ENCODE measurements at regions not wholly inside any gene's neighbourhood (a gene's known extent, or its start where the extent isn't known, plus 50 kb on each side); places are given as distances from the start of the nearest gene placed in this dataset.

DNA sequence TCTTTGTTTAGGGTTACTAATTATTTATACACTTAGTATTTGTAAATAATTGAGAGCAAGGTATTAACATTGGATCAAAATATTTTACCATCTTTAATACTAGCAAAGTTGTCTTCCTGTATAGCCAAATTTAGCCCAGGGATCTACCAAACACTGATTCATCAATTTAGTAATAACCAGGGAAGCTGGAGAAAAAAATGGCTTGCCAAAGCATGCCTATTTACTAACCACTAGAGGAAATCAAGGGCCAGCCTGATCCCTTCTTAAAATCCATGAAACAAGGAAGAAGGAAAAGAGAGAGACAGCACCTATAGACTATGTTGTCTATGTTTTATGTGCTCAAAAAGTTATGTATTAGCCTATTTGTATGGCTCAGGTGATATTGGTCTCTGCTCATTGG is 450.3 kb upstream of the GJE1 start:
- no peak for DNase-seq (ENCODE audit: low read depth in 1 of 2, low spot score in 1 of 2)

DNA sequence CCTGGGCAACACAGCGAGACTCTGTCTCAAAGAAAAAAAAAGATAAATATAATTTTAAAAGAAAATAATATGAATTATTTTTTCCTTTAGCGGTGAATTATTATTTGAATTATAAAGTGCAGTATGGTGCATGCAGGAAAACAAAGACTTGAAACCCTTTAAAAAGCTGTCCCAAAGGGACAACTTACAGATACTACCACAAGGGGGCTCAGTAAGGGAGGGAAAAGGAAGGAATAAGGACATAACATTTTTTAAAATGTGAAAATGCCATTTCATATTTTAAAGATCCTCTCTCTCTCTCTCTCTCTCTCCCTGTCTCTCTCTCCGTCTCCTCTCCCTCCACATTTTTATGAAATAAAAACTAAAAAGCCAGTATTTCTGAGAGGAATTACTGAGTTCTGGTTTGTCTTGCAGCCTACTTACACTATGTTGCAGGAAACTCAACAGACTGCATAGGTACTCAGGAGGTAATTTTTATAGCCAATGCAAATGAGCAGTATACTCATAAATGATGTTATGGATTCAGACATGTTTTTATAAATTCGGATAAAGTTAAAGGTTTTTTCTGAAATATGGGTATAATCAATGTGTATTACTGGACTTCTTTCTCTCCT is 455.0 kb upstream of the GJE1 start:
- no peak for DNase-seq (ENCODE audit: low read depth in 1 of 2, low spot score in 1 of 2)

DNA sequence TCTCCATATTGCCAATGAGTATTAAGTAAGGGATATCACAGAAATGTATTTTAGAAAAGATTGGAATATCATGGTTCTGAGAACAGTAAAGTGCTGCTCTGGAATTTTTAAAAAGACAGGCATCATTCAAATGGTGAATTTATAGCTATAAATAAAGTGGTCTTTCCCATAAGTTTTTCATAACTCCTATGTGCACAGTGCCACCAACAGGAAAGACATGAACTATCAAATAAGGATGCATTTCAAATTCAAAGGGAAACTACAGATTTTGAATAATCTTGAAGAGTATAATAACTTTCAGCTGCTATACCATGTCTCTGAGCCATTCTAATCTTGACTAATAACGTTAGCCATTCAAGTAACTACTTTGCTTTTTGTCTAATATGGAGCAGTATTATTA is 456.8 kb upstream of the GJE1 start:
- no peak for DNase-seq (ENCODE audit: low read depth in 1 of 2, low spot score in 1 of 2)

DNA sequence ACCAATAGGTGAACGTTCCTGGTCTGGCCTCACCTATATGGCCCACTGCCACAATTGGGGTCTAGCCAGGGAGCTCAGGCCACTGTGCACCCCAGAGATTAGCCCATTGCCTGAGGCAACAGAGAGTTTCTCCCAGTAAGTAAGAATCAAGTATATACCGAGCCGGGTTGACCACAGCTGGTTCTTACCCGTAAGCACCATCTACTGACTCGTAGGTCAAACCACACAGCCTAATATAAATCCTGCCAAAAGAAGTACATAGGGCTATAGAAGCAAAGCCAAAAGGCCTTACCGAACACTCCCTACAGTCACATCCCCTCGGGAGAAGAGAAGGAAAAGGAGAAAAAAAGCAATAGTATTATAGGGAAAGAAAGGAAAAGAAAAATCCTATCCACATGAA is 463.6 kb upstream of the GJE1 start:
- no peak for DNase-seq (ENCODE audit: low read depth in 1 of 2, low spot score in 1 of 2)

DNA sequence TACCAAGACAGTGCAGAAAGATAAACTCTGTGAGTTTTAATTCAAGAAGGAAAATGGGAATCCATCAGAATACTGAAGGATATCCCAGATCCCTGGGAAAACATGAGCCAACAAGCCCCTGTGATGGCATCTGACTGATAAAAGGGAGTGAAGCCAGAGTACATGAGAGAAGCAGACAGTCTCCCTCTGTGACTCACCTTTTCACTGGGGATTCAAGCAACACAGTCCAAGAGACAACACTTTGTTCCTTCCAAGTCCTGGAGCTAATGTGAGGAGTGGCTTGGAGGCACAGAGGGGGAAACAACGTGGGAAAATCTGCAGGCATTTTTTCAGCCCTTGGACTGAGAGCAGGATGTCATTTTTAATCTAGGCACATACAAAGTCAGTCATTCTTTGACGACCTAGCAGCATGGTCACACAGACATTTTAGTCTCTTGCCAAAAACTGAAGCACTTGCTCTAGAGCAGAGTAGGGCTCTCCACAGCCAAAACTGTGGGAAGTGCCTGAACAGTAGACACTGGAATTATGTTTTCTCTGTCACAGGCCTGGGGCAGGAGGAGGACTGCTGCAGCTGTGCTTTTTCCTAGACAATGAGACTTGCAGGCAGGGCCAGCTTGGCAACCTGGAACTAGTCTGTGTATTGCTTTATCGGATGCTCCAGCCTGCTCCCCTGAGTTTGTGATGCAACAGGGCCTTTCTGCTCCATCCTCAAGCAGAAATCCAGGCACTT is 465.0 kb upstream of the GJE1 start:
- no peak for DNase-seq (ENCODE audit: low read depth in 1 of 2, low spot score in 1 of 2)

DNA sequence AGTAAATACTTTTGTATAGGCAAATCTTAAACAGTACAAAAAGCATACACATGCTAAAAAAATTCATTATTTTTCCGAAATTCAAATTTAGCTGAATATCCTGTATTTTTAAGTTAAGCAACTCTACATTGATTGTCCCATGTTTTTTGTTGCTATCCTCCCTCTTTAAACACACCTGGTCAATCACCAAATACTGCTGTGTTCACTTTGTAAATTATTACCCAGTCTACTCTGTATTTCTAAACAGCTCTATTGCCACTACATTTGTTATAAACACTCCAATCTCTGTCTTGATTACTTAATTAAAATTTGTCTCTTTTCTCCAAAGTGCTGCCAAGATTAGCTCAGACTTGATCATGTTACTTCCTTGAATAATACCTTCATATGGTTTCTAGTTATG is 466.5 kb upstream of the GJE1 start:
- no peak for DNase-seq (ENCODE audit: low read depth in 1 of 2, low spot score in 1 of 2)

DNA sequence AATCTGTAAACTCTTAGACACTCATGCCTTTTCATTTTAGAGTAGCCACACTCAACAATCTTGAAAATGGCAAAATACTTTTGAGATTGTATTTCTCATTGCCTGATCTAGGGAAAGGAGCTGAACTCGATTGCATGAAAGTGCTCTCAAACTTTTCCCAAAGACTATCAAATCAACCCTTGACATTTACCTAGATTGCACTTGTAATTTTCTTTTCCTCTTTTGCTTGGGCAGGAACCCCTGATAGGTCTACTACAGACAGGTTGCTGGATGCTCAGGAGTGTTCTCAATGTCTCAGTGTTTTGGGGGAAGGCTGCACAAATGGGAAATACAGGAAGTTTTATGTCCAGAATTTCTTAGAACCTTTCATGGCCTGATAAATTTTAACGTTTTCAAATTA is 468.0 kb upstream of the GJE1 start:
- DNase-seq (ENCODE audit: low read depth in 1 of 2, low spot score in 1 of 2): no peak

DNA sequence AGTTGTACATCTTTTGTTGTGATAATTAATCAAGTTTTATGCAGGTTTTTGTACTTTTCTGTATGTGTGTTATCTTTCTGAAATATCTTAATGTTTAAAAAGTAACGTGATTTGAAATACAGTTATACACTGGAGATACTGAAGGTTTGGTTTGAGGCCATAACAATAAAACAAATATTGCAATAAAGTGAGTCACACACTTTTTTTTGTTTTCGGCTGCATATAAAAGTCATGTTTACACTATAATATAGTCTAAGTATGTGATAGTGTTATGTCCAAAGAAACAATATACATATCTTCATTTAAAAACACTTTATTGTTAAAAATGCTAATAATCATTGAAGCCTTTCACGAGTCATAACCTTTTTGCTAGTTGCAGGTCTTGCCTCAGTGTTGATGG is 473.1 kb upstream of the GJE1 start:
- DNase-seq (ENCODE audit: low read depth in 1 of 2, low spot score in 1 of 2): no peak

DNA sequence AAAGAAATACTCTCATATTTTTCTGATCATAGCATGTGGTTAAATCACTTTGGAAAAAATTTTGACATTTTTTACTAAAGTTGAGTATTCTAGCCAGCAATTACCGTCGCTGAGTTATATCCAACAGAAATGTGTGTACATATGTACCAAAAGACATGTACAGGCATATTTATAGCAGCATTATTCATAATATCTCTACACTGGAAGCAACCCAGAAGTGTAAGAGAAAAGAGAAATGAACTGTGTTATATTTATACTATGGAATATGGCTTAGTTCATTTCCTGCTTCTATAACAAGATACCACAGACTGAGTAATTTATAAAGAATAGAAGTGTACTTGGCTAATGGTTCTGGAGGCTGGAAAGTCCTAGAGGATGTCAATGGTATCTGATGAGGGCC is 474.0 kb upstream of the GJE1 start:
- no peak for DNase-seq (ENCODE audit: low read depth in 1 of 2, low spot score in 1 of 2)

DNA sequence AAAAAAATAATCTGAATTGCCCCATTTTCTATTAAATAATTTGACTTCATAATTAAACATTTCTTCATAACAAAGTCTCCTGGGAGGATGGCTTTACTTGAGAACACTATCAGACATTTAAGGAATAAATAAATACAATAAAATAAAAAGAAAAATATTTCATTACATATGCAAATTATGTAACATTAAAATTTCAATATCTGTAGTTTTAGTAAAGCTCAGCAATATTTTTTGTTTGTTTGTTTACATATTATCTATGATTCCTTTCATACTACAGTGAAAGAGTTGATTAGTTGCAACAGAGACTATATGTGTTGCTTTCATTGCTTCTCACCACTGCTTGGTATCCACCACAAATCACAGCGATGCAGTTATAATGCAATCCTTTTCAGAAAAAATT is 474.9 kb upstream of the GJE1 start:
- DNase-seq (ENCODE audit: low read depth in 1 of 2, low spot score in 1 of 2): no peak

DNA sequence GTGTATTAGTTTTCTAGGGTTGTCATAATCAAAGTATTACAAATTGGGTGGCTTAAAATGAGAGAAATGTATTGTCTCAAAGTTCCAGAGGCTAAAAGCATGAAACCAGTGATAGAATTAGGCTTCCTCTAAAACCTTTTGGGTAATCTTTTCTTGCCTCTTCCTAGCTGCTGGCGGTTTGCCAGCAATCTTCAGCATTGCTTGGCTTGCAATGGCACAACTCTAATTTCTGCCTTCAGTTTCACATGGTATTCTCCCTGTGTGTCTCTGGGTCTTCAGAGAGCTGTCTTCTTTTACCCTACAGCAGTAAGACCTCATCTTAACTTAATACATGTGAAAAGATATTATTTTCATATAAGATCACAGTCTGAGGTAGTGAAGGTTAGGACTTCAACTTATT is 479.1 kb upstream of the GJE1 start:
- DNase-seq (ENCODE audit: low read depth in 1 of 2, low spot score in 1 of 2): no peak

DNA sequence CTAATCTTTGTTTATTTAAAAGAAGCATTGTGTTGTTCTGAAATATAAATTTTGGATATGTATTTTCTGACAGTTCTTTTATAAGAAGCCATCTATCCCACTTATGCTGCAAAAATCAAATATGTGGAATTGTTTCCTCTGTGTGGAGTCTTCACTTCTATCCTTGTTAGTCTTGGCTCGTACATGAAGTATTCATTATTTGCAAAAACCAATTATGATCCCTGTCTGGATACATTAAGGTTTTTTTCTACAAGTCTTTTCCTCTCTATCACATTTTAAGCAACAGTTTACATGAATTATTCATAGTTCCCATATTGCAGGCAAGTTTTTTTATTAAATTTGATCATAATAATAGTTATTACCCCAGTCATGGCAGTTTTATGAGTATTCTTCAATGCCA is 490.8 kb upstream of the GJE1 start:
- no peak for DNase-seq (ENCODE audit: low read depth in 1 of 2, low spot score in 1 of 2)

DNA sequence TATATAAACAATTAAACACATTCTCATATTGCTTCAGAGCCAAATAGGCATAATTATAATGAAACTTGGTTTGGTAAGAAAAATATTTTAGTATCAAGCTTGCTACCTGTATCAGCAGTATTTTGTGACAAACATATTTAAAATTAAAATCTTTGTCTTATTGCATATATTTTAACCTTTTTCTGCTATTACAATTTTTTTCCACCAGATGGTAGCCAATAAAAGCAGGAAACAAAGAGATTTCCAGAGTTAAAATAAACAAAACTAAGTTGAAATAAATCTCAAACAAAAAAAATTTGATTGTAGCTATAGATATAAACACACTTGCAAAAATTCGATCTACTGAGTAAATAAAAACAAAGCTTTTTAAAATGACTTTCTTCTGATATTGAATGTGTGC is 491.3 kb upstream of the GJE1 start:
- no peak for DNase-seq (ENCODE audit: low read depth in 1 of 2, low spot score in 1 of 2)

DNA sequence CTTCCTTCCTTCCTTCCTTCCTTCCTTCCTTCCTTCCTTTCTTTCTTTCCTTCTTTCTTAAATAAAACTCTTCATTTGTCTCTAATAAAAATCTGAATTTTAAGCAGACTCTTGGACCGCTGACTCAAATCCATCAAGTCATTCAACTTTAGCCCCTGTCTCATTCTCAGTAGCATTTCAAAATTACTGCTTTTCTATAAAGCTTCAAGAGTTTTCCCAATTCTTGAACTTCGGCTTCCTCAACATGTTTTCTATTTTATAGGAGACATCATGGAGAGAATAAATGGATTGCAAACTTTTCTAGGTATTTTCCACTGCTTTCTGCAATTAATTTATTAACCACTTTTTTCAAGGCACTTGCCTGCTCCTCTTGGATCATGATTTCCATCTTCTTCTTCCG is 497.1 kb upstream of the GJE1 start:
- no peak for DNase-seq (ENCODE audit: low read depth in 1 of 2, low spot score in 1 of 2)

DNA sequence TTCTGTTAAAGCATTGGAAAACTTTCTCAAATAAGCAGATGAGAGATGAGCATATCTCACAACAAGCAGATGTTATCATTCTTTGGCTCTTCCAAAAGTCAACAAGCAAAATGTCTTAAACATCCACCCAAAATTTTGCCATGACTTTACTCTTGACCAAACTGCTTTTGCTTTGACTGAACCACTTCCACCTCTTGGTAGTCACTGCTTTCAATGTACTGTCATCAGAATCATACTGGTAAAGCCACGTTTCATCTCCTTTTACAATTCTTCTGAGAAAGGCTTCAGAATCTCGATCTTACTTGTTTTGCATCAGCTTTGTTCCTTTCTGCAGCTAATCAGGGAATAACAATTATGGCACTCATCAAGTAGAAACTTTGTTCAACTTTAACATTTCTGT is 498.5 kb upstream of the GJE1 start:
- DNase-seq (ENCODE audit: low read depth in 1 of 2, low spot score in 1 of 2): no peak

DNA sequence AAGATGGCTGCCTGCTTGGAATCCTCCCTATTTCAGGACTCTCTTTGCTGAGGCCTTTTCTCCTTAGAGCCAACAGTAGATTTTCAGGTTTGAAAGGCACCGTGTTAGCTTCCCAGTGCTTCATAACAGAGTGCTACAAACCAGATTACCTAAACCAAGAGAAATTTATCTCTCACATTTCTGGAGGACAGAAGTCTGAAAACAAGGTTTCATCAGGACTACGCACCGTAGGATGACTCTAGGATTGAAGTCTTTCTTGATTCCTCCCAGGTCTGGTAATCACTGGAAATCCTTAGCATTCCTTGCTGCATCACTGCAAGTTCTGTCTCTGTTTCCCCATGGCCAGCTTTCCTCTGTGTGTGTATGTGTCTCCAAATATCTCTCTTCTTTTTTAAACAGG is 508.4 kb upstream of the GJE1 start:
- no peak for DNase-seq (ENCODE audit: low read depth in 1 of 2, low spot score in 1 of 2)

DNA sequence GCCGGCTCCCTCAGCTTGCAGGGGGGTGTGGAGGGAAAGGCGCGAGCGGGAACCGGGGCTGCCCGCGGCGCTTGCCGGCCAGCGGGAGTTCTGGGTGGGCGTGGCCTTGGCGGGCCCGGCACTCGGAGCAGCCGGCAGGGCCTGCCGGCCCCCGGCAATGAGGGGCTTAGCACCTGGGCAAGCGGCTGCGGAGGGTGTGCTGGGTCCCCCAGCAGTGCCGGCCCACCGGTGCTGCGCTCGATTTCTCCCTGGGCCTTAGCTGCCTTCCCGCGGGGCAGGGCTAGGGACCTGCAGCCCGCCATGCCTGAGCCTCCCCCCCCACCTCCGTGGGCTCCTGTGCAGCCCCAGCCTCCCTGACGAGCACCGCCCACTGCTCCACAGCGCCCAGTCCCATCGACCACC is 514.5 kb upstream of the GJE1 start:
- no peak for DNase-seq (ENCODE audit: low read depth in 1 of 2, low spot score in 1 of 2)

DNA sequence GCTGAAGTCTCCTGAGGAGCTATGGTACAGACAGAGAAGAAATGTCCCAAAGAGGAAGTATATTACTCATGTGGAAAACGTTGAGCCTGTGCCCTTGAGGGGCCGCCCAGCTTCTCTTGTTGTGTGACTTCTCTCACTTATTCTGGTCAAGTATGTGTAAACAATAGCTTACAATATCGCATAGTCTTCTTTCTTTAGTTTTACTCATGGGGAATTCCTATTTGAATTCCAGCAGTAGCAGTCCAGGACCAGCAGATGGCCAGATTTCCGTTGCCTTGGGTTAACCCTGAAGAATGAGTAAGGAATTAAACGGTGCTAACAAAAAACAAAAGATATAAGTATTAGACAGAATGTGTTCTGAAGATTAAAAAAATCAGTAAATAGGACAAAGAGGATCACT is 522.0 kb upstream of the GJE1 start:
- no peak for DNase-seq (ENCODE audit: low read depth in 1 of 2, low spot score in 1 of 2)

DNA sequence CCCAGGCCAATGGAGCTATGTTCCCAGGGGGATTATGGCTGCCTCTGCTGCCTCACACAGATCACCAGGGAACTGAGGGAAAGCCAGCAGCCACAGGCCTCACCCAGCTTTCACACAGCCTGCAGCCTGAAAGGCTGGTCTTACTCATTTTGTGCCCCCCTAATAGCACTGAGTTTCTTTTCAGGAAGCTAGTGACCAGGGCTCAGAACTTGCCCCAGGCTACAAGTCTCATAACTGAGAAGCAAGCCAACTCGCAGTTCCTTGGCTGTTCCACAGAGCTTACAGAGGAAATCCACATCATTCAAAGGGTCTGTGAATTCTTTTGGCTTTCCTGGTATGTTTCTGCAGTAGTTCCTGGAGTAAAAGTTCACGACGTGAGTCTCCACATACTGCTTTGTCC is 524.8 kb upstream of the GJE1 start:
- no peak for DNase-seq (ENCODE audit: low read depth in 1 of 2, low spot score in 1 of 2)

DNA sequence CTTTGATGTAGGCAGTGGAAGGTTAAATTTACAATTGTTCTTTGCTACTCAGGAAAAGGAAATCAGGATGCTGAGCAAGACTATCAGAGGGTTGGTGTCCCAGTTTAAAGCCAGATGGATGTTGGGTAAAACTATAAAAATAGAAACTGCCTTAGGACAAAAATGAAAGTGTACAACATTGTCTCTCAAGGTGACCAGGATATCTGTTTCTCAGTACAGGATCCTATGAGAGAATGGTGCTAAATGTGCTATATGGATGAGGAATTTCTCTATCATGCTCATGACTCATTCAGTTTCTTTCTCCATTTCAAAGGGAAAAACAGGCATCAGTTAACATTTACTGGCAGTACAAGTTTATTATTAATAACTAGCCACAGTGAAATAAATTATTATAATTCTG is 534.2 kb upstream of the GJE1 start:
- no peak for DNase-seq (ENCODE audit: low read depth in 1 of 2, low spot score in 1 of 2)

DNA sequence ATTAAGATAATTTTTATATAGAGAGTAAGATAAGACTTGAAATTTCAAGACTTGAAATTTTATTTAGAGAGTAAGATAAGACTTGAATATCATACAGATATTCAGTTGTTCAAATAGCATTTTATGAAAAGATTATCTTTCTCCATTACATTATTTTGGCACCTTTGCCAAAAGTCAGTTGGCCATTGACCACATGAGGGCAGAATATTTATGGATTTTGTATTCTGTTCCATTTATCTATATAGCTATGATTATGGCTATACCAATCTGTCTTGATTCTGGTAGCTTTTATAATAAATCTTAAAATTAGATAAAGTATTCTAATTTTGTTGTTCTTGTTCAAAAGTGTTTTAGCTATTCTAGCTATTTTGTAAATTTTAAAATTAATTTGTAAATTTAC is 537.9 kb upstream of the GJE1 start:
- DNase-seq (ENCODE audit: low read depth in 1 of 2, low spot score in 1 of 2): no peak

DNA sequence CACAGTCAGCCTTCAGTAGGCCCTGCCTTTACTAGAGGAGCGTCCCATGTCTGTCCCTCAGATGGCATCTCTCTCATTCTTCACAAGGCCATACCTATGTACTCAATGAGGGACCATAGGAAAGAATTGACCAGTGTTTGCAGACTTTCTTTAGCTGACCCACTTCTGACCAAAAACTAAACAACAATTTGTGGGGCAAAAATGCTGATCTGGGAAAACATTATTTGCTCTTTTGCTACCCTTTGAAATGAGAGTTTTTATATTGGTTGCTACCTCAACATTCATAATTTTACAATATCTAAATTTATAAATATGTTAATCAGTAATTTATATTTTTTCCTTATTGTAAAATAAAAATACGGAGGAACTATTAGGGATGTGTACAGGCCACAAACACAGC is 539.4 kb upstream of the GJE1 start:
- DNase-seq (ENCODE audit: low read depth in 1 of 2, low spot score in 1 of 2): no peak

DNA sequence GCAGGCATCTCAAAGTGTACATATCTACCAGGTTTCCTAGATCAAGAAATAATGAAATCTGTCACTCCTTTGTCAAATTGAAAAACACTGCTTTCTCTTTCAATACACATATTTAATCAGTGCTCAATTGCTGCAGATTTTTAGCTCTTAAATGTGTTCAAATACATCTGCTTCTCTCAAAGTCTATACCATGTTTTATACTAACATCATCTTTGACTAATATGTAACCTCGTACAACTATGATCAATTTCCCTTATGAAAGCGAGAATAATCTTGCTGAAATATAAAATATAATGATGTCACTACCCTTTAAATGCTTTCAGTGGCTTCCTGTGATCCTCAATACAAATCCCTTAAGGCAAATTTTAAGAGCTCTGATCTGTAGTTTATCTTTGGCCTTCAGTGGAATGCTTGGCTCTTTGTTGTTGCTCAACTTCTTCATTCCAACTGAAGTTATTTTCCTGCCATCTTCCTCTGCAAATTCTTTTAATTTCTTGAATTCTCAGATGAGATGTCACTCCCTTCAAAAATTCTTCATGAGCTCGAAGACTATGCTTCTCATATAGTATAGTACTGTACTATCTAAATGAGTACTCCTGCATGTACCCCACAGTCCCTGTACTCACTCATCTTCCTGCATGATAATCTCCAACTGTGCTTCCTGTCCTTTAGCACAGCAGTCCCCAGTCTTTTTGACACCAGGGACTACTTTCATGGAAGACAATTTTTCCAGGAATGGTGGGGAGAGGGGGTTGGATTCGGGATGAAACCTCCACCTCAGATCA is 545.1 kb upstream of the GJE1 start:
- no peak for DNase-seq (ENCODE audit: low read depth in 1 of 2, low spot score in 1 of 2)

Data from activated CD4-positive, alpha-beta T cell treated with anti-CD3 and anti-CD28 coated beads, Interleukin-2, amount 50 U/mL, for 24 hours (primary cell).